ENCODE measurements at regions not wholly inside any gene's neighbourhood (a gene's known extent, or its start where the extent isn't known, plus 50 kb on each side); places are given as distances from the start of the nearest gene placed in this dataset.
A peak's percentile ranks its signal among the peaks of the same experiment; 100 is the strongest.

DNA sequence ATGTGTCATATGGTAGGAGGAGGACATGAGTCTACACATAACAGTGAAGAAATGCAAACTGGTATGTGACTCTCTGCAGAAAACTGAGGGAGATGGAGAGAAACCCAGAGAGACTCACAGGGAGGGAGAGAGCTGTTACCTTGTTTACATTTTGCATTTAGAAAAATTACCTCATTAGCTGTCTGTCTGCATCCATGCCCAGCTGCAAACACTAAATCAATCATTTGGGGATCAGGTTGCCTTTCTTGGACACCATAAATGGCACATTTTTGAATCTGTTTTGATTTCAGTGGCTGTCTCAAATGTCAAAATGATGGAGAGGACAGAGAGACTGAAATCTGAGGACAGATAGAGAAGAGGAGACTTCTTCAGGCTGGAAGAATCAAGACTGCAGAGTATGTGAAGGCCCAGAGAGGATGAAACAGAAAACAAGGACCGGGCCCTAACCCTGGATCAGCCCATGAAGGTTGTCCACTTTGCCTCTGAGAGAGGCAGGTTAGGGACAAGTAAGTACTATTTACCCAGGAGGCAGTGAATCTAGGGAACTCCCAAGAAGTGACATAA lies 92.2 kb downstream of the UNC5CL start:
- FAIRE-seq (no peak), DNase-seq (ENCODE audit: low spot score) (no peak)

DNA sequence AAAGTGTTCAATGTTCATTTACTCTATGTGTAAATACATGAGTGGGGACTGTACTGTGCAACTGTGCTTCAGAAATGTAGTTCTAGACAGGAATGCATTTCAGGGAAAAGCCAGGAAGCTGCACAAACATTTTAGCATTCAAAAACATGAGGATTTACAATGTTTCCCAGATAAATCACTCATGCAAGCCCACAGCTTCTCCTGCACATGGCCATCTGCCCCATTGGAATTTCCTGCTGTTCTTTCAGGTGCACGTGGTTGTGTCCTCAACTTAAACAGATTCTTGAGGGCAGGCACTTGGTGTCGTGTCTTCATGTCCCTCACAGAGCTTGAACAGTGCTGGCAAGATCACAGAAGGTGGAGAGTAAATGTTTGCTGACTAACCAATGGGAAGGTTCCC lies 101.5 kb downstream of the UNC5CL start:
- no peak for FAIRE-seq

DNA sequence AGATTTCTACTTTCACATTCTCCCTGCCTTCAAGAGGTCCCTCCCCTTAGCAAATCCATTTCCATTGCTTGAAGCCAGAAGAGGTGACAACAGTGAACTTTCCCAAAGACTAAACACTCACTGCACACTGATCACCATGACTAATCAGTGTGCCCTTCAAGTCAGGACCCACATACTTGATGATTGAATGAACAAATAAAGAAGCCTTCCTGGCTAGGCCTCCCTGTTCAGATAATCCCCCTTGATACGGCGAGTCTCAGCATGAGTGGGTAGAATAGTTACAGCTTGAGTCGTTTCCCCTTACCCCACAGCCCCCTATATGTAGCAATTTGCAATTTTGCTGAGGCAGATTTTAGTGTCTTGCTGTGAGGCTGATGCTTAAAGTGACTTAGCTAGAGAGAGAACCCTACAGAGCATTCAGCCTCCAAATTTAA lies 102.2 kb downstream of the UNC5CL start:
- FAIRE-seq = peak; percentile 92
- DNase-seq (ENCODE audit: low spot score) = peak; percentile 94

More for the DNA sequence above, 101.5 kb downstream of the UNC5CL start:
- peak; percentile 37 for DNase-seq (ENCODE audit: low spot score)

DNA sequence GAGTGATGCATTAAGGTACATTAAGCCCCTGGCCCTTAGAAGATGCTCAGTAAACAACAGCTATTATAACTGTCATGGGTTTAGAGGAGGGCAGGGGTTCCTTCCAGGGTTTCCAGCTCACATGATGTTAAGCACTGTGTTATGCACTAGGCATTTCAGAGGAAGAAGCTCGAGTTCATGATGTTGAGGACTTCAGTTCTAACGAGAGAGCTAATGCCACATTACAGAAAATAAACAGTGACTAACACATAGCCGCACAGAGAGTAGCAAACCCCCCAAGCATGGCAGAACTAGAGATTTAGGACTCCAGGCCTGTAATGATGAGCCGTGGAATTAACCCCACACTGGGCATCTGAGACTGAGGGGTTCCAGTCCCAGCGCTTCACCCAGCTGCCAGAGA lies 105.2 kb downstream of the UNC5CL start:
- FAIRE-seq = no peak
- DNase-seq (ENCODE audit: low spot score) = peak; percentile 39

DNA sequence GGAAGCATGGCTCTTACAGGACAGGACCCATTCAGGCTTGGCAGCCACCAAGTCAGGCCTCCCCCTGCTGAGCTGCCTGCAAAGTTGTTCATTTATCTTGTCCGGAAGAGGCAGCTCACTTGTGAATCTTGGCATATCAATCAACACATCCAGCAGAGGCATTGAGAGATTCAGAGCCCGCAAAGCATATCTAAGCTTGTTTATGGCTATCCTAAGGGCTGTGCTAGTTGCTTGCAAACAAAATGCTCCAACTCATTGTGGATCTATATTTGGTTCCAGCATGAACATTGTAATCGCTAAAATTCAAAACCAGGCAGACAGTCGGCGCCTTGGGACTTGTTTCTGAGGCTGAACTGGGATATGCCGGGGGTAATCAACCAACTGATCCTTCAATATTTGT lies 106.1 kb downstream of the UNC5CL start:
- no peak for FAIRE-seq
- no peak for DNase-seq (ENCODE audit: low spot score)

DNA sequence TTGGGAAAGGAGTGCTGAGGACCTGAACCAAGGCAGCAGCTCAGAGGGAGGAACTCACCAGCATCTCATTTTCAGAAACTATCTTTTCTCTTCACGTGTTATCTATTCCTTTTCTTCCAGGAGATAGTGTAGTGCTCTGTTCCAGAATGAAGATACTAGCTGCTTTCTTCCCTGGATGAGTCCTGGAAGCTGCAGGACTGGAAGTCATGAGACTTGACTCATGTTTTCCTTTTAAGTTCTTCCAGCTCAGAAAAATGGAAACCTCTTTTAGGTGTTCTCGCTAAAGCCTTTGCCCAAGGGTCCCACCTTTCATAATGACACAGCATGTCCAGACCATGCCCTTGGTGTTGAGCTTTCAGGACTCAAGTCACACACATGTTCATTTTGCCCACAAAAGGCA lies 106.7 kb downstream of the UNC5CL start:
- FAIRE-seq = no peak

DNA sequence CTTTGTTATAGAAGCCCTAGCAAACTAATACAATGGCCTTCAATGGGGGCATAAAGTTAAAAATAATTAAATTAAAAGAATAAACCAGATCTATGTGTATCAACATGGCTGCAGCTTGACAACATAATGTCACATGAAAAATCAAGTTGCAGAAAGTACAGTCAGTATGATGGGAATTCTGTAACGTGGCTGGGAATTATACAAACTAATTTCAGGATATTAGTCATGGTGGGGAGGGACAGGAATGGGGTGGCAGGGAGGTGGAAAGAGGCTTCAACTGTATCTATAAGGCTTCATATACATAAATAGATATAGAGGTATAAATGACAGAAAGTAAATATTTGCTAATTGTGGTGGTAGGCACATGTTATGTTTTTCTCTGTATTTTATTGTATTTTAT lies 107.1 kb downstream of the UNC5CL start:
- FAIRE-seq (peak; percentile 35), DNase-seq (ENCODE audit: low spot score) (peak; percentile 50)

More for the DNA sequence above, 106.7 kb downstream of the UNC5CL start:
- DNase-seq (ENCODE audit: low spot score) = no peak

DNA sequence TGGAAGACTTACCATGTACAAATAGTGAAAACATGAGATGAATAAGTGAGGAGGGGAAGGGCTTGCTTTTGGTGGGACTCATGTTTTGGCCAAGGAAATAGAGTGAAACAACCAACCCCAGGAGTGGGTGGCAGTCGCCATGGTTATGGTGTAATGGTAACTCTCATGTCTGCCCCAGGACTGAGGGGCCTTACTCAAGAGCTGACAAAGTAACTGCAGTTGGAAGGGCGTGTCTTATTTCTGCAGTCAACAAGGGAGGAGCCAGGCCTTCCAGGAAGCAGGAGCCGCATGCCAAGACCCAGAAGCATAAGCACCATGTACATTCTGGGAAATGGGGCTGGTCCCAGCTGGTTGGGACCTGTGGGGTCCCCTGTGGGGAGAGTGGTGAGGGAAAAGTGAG lies 108.5 kb downstream of the UNC5CL start:
- DNase-seq (ENCODE audit: low spot score) = no peak
- FAIRE-seq = no peak

DNA sequence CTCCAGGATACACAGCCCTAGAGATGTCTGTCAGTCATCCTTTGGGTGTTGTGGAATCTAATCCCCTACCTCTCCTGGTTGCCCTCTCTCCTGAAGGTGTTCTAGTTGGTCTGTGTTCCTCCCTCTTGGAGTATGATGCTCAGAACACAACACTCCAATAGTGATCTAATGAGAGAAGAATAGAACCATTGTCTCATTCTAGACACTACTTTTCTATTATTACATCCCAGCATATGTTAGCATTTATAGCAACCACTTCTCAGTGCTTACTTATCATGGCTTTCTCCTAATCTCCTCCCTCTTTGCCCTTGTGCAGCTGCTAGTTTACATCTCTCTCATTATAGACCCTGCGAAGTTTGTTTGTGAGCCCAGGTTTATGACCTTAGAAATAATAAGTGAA lies 109.0 kb downstream of the UNC5CL start:
- DNase-seq (ENCODE audit: low spot score) (no peak), FAIRE-seq (no peak)

DNA sequence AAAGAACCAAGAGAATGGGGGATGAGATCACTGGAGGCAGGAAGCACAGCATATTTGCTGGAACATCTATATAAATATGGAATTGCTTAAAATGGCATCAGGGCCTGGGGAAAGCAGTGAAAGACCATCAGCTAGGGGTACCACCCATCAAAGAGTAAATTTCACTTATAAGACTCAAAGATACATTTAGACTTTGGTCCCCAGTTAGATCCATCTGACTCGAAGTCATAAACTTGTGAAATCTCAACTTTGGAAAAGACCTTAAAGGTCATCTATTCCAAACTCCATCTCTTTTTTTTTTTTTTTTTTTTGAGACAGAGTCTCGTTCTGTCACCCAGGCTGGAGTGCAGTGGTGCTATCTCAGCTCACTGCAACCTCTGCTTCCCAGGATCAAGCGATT lies 109.8 kb downstream of the UNC5CL start:
- FAIRE-seq (no peak), DNase-seq (ENCODE audit: low spot score) (no peak)

DNA sequence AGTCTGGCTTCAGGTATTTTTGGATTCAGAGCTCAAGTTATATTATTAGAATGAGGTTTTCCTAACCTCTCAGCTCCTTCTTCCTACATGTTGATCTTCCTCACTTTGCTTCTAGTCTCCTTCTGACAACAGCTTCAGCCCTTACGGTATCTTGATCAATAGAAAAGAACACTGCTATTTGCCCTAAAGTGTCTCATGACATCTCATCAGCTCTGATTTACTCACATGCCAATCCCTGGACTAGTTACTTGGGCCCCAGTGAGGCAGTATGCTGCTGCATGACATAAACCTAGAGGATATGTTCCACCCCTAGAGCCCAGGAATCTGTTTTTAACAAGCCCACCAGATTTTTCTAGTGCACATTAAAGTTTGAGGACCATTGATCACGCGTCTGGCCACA lies 110.3 kb downstream of the UNC5CL start:
- DNase-seq (ENCODE audit: low spot score) (no peak), FAIRE-seq (no peak)

DNA sequence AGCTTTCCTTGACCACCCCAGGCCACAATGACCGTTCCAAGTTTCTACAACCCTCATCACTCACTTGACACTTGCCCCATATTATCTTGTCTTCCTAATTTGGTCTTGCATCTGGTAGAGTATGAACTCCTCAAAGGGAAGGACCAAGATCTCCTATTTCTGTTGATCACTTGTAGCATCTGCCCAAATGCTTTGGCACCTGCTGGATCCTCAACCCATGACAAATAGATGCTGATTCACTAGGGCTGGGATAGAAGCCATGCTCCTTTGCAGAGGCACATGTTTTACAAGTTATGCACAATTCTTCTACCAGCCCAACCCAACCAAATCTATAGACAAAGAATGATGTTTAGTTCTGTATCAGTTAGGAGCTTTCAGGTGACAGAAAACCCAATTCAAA lies 110.7 kb downstream of the UNC5CL start:
- FAIRE-seq (no peak), DNase-seq (ENCODE audit: low spot score) (no peak)

DNA sequence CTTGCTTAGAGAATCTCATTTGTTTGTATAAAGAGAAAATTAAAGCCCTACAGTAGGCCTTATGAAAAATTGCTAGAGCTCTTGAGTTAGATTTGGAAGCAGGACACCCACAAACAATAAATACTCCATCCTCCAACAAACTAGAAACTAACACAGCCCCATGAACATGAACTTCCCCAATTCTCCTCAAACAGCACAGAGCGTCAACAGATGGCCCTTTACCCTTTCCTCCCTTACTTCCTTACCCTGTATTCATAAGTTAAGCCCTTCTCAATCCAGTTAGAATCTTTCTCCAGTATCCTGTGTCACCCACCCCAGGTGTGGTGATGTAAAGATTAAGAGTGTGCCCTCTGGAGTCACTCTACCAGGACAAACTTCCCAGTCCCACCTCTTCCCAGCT lies 113.7 kb downstream of the UNC5CL start:
- FAIRE-seq (no peak), DNase-seq (ENCODE audit: low spot score) (no peak)

DNA sequence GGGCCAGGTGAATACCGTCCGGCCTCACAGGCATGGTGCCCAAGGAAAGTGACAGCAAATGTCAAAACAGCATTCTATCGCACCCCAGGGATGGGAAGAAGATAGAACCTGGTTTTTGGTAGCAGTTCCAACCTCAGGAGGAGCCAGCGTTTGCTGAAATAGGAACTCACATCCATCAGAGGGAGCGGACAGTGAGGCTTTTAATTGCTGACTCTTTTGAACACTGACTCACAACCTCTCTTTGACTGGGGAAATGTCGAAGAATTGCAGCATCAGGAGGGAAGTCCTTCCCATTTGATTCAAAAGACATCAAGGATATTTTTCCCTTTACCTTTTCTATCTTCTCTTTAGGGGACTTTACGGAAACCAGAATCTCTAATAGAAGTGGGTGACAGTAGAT lies 114.2 kb downstream of the UNC5CL start:
- no peak for FAIRE-seq
- no peak for DNase-seq (ENCODE audit: low spot score)

DNA sequence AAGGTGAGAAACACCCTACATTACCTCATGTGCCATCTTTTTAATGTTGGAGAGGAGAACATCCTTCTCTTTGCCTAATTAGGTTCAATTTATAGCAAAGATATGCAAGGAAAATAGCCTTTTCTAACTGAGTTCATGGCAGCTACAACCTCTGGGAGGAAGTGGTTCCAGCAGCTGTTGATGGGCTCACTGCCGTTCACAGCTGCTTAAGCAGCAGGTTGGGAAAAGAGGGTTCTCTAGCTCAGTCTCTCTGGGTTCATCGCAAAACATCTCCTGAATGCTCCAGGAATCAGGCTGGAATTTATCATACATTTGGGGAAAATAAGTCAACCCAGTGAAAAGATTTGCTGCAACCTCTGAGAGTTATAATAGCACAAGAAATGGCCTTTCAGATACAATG lies 115.1 kb downstream of the UNC5CL start:
- FAIRE-seq = no peak
- DNase-seq (ENCODE audit: low spot score) = no peak

DNA sequence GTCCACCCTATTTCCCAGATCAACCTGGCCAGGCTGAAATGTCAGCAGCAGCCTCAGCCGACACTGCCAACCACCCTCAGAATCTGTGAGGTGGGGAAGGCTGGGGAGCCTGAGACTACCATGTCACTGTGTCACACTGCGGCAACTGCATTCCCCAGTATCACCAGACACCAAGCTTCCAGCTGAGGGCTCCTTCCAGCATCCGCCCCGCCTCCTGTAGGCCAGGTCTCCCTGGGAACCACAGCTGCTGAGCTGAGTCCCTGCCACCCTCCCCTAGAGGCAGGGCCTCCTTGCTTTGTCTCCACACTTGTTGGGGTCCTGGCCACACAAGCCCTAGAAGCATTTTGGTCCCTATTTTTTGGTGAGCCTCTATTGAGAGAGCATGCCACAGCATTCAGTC lies 115.7 kb downstream of the UNC5CL start:
- no peak for DNase-seq (ENCODE audit: low spot score)
- no peak for FAIRE-seq

DNA sequence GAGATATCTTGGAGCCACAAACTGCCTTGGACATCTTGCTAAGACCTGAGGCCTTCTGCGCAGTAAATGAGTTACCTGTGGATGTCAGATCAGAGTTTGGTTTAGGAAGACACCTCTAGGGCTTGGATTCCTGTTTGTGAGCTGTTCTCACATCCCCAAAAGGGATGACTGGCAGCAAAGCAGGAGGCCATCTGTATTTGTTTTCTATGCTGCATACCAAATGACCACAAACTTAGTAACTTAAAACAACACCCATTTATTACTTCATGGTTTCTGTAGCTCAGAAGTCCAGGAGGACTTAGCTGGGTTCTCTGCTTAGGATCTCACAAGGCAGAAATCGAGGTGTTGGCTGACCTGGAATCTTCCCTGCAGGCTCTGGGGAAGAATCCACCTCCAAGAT lies 116.7 kb downstream of the UNC5CL start:
- DNase-seq (ENCODE audit: low spot score) (no peak), FAIRE-seq (no peak)

DNA sequence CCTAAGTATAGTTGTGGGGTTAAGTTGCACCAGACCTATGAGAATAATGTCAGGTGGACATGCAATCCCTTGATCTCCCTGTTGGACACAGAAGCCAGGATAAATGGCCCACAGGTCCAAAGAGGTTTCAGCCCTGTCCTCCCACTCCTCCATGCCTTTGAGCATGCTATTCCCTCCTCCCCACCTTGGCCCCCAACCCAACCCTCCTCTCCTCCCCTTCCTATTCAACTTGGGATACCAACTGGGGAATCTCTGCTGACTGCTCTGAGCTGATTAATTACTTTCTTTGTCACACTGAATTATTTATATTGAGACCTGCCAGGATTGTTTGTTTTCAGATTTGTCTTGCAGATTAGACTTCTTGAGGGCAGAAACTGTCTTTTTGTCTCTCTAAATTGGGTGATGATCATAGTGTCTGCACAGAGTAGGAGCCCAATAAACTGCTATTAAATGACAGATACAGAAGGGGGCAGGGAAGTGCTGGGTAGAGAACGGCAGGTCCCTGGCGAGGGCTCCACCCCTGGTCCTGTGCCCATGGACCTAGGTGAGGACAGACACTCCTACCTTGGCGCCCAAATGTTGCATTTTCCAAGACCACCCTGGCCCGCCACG lies 120.9 kb downstream of the UNC5CL start:
- DNase-seq (ENCODE audit: low spot score) = no peak
- no peak for FAIRE-seq

DNA sequence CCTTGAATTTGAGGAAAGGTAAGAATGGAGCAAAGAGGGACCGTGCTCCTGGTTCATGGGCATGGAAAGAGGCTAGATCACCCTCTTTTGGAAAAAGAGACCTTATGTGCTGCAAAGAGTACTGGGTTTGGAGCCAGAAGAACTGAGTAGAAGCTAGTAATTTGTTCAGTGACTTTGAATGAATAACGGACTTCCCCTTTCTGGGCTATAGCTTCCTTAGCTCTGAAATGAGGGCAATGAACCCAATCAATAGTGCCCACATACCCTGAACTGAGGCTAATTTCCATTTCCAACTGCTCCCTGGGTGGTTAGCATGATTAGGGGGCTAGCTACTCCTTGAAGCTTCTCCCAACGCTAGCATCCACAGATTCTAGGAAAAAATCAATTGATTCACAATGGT lies 121.4 kb downstream of the UNC5CL start:
- DNase-seq (ENCODE audit: low spot score) (no peak), FAIRE-seq (no peak)

DNA sequence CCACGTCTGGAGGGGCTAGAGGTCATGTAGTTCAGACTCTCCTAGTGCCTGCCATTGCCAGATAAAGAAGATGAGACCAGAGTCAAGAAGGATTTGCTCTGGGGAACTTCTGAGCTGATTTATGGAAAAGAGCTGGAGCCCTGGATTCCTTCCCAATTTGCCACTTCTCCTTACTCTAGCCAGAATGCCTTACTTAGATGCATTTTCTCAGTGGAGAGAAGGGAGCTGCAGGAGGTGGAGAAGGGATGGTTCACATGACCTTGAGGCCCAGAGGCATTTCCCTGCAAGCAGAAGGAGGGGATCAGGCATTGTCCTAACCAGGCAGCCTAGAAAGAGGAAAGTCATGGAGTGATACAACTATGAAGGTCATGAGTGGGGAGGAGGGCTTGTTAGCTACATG lies 122.2 kb downstream of the UNC5CL start:
- FAIRE-seq = no peak
- DNase-seq (ENCODE audit: low spot score) = no peak

DNA sequence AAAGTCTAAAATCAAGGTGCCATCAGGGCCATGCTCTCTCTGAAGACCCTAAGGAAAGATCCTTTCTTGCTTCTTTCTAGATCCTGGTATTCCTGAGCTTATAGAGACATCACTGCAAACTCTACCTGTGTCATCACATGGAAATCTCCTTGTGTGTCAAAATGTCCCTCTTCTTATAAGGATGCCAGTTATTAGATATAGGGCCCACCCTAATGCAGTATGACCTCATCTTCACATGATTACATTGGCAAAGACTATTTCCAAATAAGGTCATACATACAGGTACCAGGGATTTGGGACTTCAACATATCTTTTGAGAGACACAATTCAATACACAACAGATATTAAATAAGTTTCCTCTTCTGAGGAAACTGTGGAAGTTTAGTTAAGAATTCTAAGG lies 123.9 kb downstream of the UNC5CL start:
- DNase-seq (ENCODE audit: low spot score) (no peak), FAIRE-seq (no peak)

DNA sequence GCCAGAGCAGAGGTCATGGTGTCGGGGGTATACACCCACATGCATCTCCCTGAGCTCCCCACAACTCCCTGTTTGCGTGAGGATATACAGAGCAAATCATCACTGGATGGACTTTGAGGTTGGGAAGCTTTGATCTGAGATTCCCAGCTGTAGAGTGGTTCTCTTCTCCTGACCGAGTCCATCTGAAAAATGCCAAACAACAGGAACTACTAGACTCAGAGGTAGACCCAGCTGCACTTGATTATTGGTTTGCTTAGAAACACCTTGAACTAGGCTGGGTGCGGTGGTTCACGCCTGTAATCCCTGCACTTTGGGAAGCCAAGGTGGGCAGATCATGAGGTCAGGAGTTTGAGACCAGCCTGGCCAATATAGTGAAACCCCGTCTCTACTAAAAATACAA lies 125.0 kb downstream of the UNC5CL start:
- FAIRE-seq (no peak), DNase-seq (ENCODE audit: low spot score) (no peak)

DNA sequence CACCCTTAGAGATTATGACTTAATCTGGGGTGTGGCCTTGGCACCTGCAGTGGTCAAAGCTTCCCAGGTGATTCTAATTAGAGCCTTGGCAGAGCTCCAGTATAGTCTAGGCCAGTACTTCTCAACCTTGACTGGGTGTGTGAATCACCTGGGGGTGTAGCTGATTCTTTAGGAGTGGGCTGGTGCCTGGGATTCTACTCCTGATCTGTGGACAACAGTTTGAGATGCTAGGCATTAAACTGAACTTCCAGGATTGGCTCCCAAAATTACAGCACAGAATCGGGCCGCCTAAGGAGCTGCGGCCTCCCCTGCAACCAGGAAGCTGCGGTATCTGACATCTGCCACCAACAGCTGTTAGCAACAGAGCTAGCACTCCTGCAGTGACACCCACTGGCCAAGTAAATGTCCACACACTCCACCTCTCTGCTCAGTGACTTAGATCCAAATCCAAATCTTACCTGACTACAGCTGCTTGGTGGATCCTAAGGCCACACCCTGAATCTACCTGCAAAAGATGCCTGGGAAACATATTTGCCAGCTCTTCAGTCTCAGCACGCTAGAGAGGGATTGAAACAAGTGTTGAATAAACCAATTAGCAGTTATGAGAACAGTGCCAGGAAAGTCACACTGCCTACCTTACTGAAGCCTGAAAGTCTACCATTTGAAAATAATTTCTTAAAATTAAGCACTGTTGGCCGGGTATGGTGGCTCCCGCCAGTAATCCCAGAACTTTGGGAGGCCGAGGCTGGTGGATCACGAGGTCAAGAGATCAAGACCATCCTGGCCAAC lies 126.7 kb downstream of the UNC5CL start:
- no peak for FAIRE-seq
- DNase-seq (ENCODE audit: low spot score) = peak; percentile 7

Measured in RCC 7860 (cell line).